Endodermal cell (in vitro differentiated cells): ENCODE measurements at regions not wholly inside any gene's neighbourhood (a gene's known extent, or its start where the extent isn't known, plus 50 kb on each side); places are given as distances from the start of the nearest gene placed in this dataset.

Experiments
- DNase-seq: peaks from one replicate; pipeline ENCODE4 v3.0.0-alpha.2; 2017
- H3K27ac ChIP-seq: 2 replicates; pipeline ENCODE4 v1.5.1; 2013; ENCODE audit warnings: mild to moderate bottlenecking, low read depth, low read length, moderate library complexity
- H3K27me3 ChIP-seq: 2 replicates; pipeline ENCODE4 v1.6.1; 2013; ENCODE audit warnings: mild to moderate bottlenecking, low read length, moderate library complexity; ENCODE audit not compliant: insufficient read depth, control insufficient read depth, poor library complexity, severe bottlenecking
- H3K36me3 ChIP-seq: 2 replicates; pipeline ENCODE4 v1.7.0; 2013; ENCODE audit warnings: mild to moderate bottlenecking, low read length, moderate library complexity; ENCODE audit not compliant: control insufficient read depth, insufficient read depth
- H3K4me1 ChIP-seq: one replicate; pipeline ENCODE4 v1.7.0; 2013; ENCODE audit warnings: low read length; ENCODE audit not compliant: control insufficient read depth, insufficient read depth
- H3K4me3 ChIP-seq: 2 replicates; pipeline ENCODE4 v1.5.1; 2013; ENCODE audit warnings: mild to moderate bottlenecking, low read length, moderate library complexity
- H3K9ac ChIP-seq: 2 replicates; pipeline ENCODE4 v1.6.1; 2013; ENCODE audit warnings: mild to moderate bottlenecking, low read length, moderate library complexity; ENCODE audit not compliant: poor library complexity, severe bottlenecking; ENCODE audit errors: extremely low read depth
- H3K9me3 ChIP-seq: 2 replicates; pipeline ENCODE4 v1.6.1; 2013; ENCODE audit warnings: mild to moderate bottlenecking, low read length, moderate library complexity; ENCODE audit not compliant: control insufficient read depth
- H3K27ac Mint-ChIP-seq: 2 replicates; pipeline ENCODE4 v1.8.0; 2020; ENCODE audit warnings: mixed read lengths
- H3K27me3 Mint-ChIP-seq: 2 replicates; pipeline ENCODE4 v1.8.0; 2021; ENCODE audit warnings: mild to moderate bottlenecking, mixed read lengths; ENCODE audit not compliant: insufficient read depth
- H3K36me3 Mint-ChIP-seq: 2 replicates; pipeline ENCODE4 v1.8.0; 2020; ENCODE audit warnings: low read depth, mixed read lengths
- H3K4me1 Mint-ChIP-seq: 2 replicates; pipeline ENCODE4 v1.8.0; 2020; ENCODE audit warnings: mixed read lengths
- H3K4me3 Mint-ChIP-seq: 2 replicates; pipeline ENCODE4 v1.8.0; 2020; ENCODE audit warnings: mild to moderate bottlenecking, moderate library complexity, mixed read lengths
- H3K9me3 Mint-ChIP-seq: 2 replicates; pipeline ENCODE4 v1.8.0; 2020; ENCODE audit warnings: mild to moderate bottlenecking, mixed read lengths
- WGBS, 2 experiments: methylation state at CpG; one replicate each; pipeline versions ENCODE4 v1.1.5 to v1.1.7; 2013; ENCODE audit warnings: missing lambda C conversion rate in 2 of 2, mixed read lengths in 1 of 2; ENCODE audit not compliant: insufficient coverage in 1 of 2, insufficient read length in 1 of 2; 5-methylcytosine and 5-hydroxymethylcytosine counted together
- TF ChIP-seq, protein P1 (sequence below): fragments of 200-600 bp; sonication (generic); conservative IDR thresholded peaks from 2 replicates; pipeline ENCODE4 v1.5.0; 2021; ENCODE audit warnings: antibody characterized with exemption, mild to moderate bottlenecking

DNA sequence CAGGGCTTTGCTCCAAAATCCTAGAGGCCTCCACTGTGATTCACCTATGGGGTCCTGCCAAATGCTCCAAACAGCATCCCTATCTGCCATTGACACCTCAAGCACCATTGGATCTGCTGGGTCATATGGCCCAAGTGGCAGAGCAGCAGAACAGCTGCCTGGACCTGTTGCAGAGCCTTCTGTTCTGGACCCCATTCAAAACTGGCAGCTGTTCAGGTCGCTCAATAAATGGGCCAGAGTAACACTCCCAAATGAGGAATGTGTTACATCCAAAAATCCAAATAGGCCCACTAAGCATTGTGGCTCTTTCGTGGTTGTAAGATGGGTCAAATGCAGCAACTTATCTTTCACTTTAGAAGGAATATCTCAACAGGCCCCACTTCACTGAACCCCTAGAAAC is 783.6 kb downstream of the DCDC2C start:
- Histone ChIP-seq H3K4me1 (no peaks in the 10 kb centered on the region), H3K4me3 (no peak overlapping the region), H3K9ac (no peak overlapping the region), H3K9me3 (peaks cover 12% of the 10 kb centered on the region), H3K27ac (no peak overlapping the region), H3K36me3 (no peaks in the 10 kb centered on the region), H3K27me3 (no peaks in the 10 kb centered on the region)
- Mint-ChIP-seq H3K27ac (no peak overlapping the region), H3K36me3 (no peaks in the 10 kb centered on the region), H3K4me1 (no peaks in the 10 kb centered on the region), H3K9me3 (peaks cover 26% of the 10 kb centered on the region), H3K4me3 (no peak overlapping the region), H3K27me3 (no peaks in the 10 kb centered on the region)
- 89% methylated on average over 2 of the region's 2 CpGs; no CpG with 5 or more reads in 1 of the 2 experiments for WGBS, 2 experiments
- no peak for DNase-seq
- TF ChIP-seq, protein P1, sequence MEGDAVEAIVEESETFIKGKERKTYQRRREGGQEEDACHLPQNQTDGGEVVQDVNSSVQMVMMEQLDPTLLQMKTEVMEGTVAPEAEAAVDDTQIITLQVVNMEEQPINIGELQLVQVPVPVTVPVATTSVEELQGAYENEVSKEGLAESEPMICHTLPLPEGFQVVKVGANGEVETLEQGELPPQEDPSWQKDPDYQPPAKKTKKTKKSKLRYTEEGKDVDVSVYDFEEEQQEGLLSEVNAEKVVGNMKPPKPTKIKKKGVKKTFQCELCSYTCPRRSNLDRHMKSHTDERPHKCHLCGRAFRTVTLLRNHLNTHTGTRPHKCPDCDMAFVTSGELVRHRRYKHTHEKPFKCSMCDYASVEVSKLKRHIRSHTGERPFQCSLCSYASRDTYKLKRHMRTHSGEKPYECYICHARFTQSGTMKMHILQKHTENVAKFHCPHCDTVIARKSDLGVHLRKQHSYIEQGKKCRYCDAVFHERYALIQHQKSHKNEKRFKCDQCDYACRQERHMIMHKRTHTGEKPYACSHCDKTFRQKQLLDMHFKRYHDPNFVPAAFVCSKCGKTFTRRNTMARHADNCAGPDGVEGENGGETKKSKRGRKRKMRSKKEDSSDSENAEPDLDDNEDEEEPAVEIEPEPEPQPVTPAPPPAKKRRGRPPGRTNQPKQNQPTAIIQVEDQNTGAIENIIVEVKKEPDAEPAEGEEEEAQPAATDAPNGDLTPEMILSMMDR = no peak

DNA sequence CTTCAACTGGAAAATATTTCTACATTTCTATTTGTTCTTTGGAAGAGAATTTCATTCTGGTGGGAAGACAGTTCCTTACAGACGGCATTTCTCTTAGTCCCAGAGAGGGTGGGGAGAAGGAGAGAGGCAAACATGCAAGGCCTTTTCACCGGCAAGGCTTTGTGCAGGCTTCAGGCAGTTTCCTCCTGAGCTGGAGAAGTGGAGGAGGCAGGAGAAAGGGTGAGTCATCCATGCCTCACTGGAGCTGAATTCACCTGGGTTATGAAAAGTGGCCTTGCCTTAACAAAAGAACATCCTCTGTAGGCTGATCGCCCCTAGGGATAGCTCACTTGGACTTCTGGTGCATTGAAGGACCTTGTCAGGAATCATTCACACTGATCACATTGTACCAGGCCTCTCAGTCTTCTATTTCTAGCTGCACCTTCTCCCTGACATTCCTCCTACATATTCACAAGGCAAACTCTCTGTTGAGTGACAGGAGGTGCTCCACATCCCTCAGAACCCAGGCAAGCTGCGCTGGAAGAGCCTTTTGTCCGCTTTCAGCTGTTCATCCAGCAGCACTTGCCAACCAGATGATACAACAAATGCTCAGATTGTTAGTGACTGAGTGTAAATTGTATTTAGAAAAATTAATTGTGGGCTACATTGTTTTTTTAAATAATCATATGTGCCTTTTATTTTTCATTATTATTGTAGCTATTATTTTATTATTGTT is 796.1 kb downstream of the DCDC2C start:
- H3K27ac ChIP-seq = no peak overlapping the region
- no peaks in the 10 kb centered on the region for H3K4me1 ChIP-seq
- Mint-ChIP-seq H3K4me3 (no peak overlapping the region), H3K27me3 (no peaks in the 10 kb centered on the region), H3K27ac (no peak overlapping the region), H3K9me3 (no peaks in the 10 kb centered on the region), H3K4me1 (no peaks in the 10 kb centered on the region), H3K36me3 (no peaks in the 10 kb centered on the region)
- no peak overlapping the region for H3K9ac ChIP-seq
- 63 to 80% methylated on average over 2 to 5 of the region's 5 CpGs for WGBS, 2 experiments
- no peak for DNase-seq
- no peak overlapping the region for H3K4me3 ChIP-seq
- H3K36me3 ChIP-seq = no peaks in the 10 kb centered on the region
- no peaks in the 10 kb centered on the region for H3K27me3 ChIP-seq
- no peaks in the 10 kb centered on the region for H3K9me3 ChIP-seq
- TF ChIP-seq, protein P1 = no peak

DNA sequence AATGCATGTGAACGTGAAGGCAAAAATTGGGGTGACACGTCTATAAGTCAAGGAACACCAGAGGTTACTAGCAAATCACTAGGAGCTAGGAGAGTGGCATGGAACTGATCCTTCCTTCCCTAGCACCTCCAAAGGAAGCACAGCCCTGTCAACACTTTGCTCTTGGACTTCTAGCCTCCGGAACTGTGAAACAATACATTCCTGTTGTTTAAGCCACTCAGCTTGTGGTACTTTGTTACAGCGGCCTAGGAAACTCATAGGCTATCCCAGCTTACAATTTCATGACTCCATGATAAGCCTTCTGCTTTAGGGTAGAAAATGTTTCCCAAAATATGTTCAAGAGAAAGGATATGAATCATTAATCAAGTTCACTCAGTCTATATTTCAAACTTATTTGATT is 798.1 kb downstream of the DCDC2C start:
- Histone ChIP-seq H3K9ac (no peak overlapping the region), H3K27me3 (no peaks in the 10 kb centered on the region), H3K4me3 (no peak overlapping the region), H3K36me3 (no peaks in the 10 kb centered on the region), H3K9me3 (no peaks in the 10 kb centered on the region), H3K27ac (no peak overlapping the region), H3K4me1 (no peaks in the 10 kb centered on the region)
- H3K4me3 Mint-ChIP-seq = no peak overlapping the region
- no peaks in the 10 kb centered on the region for H3K4me1 Mint-ChIP-seq
- H3K36me3 Mint-ChIP-seq = no peaks in the 10 kb centered on the region
- WGBS, 2 experiments = 83 to 88% methylated on average over 3 to 4 of the region's 4 CpGs
- H3K27me3 Mint-ChIP-seq = no peaks in the 10 kb centered on the region
- DNase-seq = no peak
- H3K9me3 Mint-ChIP-seq = no peaks in the 10 kb centered on the region
- H3K27ac Mint-ChIP-seq = no peak overlapping the region
- TF ChIP-seq, protein P1 = no peak
